Keratinocyte (primary cell): ENCODE measurements at regions not wholly inside any gene's neighbourhood (a gene's known extent, or its start where the extent isn't known, plus 50 kb on each side); places are given as distances from the start of the nearest gene placed in this dataset.

Experiments
- DNase-seq: peaks from one replicate; pipeline ENCODE4 v3.0.0-alpha.2; 2011; ENCODE audit warnings: low read depth, missing footprints, low spot score
- FAIRE-seq: peaks from 2 replicates; lab custom pipeline; 2011; peaks lifted over from hg19 to GRCh38; lab: Jason Lieb, UNC
- H2AFZ ChIP-seq: 2 replicates; pipeline ENCODE4 v1.6.0; 2012; ENCODE audit warnings: low read length, control low read depth, inconsistent platforms; ENCODE audit not compliant: control insufficient read depth
- H3K27ac ChIP-seq: 2 replicates; pipeline ENCODE4 v1.5.1; 2011; ENCODE audit warnings: low read length; ENCODE audit not compliant: control insufficient read depth, insufficient read depth
- H3K27me3 ChIP-seq: 3 replicates; pipeline ENCODE4 v1.6.0; 2011; ENCODE audit warnings: low read length; ENCODE audit not compliant: control insufficient read depth, insufficient read depth; ENCODE audit errors: extremely low read depth
- H3K36me3 ChIP-seq, 2 experiments: 2 replicates in 1 of 2; 3 replicates in 1 of 2; pipeline ENCODE4 v1.5.1; 2011; ENCODE audit warnings: low read length in 2 of 2, mild to moderate bottlenecking in 1 of 2; ENCODE audit not compliant: control insufficient read depth in 2 of 2, insufficient read depth in 2 of 2; ENCODE audit errors: extremely low read depth in 1 of 2
- H3K4me1 ChIP-seq: 3 replicates; pipeline ENCODE4 v1.5.1; 2011; ENCODE audit warnings: low read length; ENCODE audit not compliant: control insufficient read depth, insufficient read depth; ENCODE audit errors: extremely low read depth
- H3K4me2 ChIP-seq: 3 replicates; pipeline ENCODE4 v1.6.0; 2011; ENCODE audit warnings: low read depth, low read length; ENCODE audit not compliant: control insufficient read depth, insufficient read depth; ENCODE audit errors: extremely low read depth
- H3K4me3 ChIP-seq, 3 experiments: fragments of 200-600 bp in 1 of 3; sonication (generic) in 1 of 3; 2 replicates in 2 of 3; 3 replicates in 1 of 3; pipeline ENCODE4 v1.5.1; 2011 to 2016; ENCODE audit warnings: low read length in 3 of 3, mild to moderate bottlenecking in 3 of 3, control low read depth in 2 of 3, inconsistent platforms in 1 of 3, low read depth in 1 of 3, mixed read lengths in 1 of 3, mixed run types in 1 of 3, moderate library complexity in 1 of 3; ENCODE audit not compliant: control insufficient read depth in 2 of 3, insufficient read depth in 2 of 3; ENCODE audit errors: extremely low read depth in 1 of 3
- H3K79me2 ChIP-seq: 2 replicates; pipeline ENCODE4 v1.6.0; 2012; ENCODE audit warnings: low read length; ENCODE audit not compliant: control insufficient read depth, insufficient read depth
- H3K9ac ChIP-seq: 3 replicates; pipeline ENCODE4 v1.6.0; 2011; ENCODE audit warnings: low read length; ENCODE audit not compliant: control insufficient read depth, insufficient read depth; ENCODE audit errors: extremely low read depth
- H3K9me1 ChIP-seq: 3 replicates; pipeline ENCODE4 v1.6.0; 2011; ENCODE audit warnings: low read length; ENCODE audit not compliant: control insufficient read depth, insufficient read depth; ENCODE audit errors: extremely low read depth
- H3K9me3 ChIP-seq: 2 replicates; pipeline ENCODE4 v1.5.1; 2012; ENCODE audit warnings: low read depth, low read length; ENCODE audit not compliant: control insufficient read depth
- H4K20me1 ChIP-seq: 3 replicates; pipeline ENCODE4 v1.6.0; 2011; ENCODE audit warnings: low read length; ENCODE audit not compliant: control insufficient read depth, insufficient read depth; ENCODE audit errors: extremely low read depth
- EZH2 ChIP-seq: IDR thresholded peaks from one replicate; pipeline ENCODE4 v1.6.1; 2012; ENCODE audit warnings: inconsistent platforms, mild to moderate bottlenecking, low read length, moderate library complexity
- dilution Hi-C: fragments of 300-500 bp; cut with MboI; formaldehyde crosslinking; loops from one replicate; pipeline ENCODE4 v1.7.0; 2020; ENCODE audit warnings: low sequenced_read_pairs; ENCODE audit not compliant: extremely low pct_ligation_motif_present
- TF ChIP-seq, protein P1 (sequence below), 3 experiments: IDR thresholded peaks in 1 of 3; conservative IDR thresholded peaks in 1 of 3; optimal IDR thresholded peaks in 1 of 3; 2 replicates in 2 of 3; 3 replicates in 1 of 3; pipeline versions ENCODE3 to v1.5.1; 2011; ENCODE audit warnings: low read length in 3 of 3, mild to moderate bottlenecking in 3 of 3, moderate library complexity in 2 of 3, control low read depth in 1 of 3, inconsistent platforms in 1 of 3; ENCODE audit not compliant: insufficient read depth in 2 of 3; ENCODE audit errors: extremely low read depth in 1 of 3

DNA sequence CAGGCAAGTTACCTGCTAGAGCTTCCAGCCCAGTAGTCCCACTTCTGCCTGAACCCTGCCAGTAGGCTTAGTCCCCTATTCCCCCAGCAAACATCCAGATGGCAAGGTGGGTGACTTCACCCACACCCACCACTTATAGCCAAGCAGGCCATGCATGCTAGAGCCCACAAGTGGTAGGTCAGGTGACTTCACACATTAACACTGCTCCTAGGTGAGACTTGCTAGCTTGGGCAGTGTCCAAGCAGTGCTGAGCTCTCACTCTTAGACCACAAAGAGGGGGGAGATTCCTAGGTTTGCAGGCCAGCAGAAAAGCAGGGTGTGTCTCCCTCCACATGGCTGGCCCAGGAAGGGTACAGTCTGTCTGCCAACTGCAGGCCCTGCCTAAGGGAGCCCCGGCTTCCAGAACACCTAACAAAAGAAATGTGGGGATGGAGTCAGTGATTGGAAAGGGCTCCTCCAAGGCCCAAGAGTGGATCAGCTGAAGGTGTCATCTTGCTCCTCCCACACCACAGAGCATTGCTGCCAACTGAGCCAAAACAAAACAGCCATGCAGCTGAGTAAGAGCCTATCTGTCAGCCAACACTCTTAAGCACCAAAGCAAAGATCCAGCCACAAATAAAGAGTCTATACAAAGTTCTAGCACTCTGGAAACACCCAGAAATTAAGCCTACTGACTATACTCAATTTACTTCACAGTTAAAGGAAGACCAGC lies 158.1 kb upstream of the USP38 start:
- Histone ChIP-seq H2AFZ (no peak overlapping the region), H3K36me3 (no peaks in the 10 kb centered on the region), H3K27ac (no peak overlapping the region), H3K79me2 (no peaks in the 10 kb centered on the region), H3K27me3 (no peaks in the 10 kb centered on the region), H3K9me3 (no peaks in the 10 kb centered on the region), H3K9me1 (no peaks in the 10 kb centered on the region), H3K4me1 (no peaks in the 10 kb centered on the region), H3K4me2 (no peak overlapping the region), H4K20me1 (no peaks in the 10 kb centered on the region), H3K4me3 (no peak overlapping the region), H3K9ac (no peak overlapping the region)
- no peak for TF ChIP-seq EZH2
- TF ChIP-seq, protein P1, sequence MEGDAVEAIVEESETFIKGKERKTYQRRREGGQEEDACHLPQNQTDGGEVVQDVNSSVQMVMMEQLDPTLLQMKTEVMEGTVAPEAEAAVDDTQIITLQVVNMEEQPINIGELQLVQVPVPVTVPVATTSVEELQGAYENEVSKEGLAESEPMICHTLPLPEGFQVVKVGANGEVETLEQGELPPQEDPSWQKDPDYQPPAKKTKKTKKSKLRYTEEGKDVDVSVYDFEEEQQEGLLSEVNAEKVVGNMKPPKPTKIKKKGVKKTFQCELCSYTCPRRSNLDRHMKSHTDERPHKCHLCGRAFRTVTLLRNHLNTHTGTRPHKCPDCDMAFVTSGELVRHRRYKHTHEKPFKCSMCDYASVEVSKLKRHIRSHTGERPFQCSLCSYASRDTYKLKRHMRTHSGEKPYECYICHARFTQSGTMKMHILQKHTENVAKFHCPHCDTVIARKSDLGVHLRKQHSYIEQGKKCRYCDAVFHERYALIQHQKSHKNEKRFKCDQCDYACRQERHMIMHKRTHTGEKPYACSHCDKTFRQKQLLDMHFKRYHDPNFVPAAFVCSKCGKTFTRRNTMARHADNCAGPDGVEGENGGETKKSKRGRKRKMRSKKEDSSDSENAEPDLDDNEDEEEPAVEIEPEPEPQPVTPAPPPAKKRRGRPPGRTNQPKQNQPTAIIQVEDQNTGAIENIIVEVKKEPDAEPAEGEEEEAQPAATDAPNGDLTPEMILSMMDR (optimal IDR thresholded peaks at IDR 0.05 in 1 of 3, IDR thresholded peaks at IDR 0.05 in 1 of 3, conservative IDR thresholded peaks at IDR 0.05 in 1 of 3; ENCODE audit: extremely low read depth in 1 of 3, insufficient read depth in 2 of 3, low read length in 3 of 3) = no peak
- FAIRE-seq (no peak), DNase-seq (no peak)
- dilution Hi-C loops = no loop called here

DNA sequence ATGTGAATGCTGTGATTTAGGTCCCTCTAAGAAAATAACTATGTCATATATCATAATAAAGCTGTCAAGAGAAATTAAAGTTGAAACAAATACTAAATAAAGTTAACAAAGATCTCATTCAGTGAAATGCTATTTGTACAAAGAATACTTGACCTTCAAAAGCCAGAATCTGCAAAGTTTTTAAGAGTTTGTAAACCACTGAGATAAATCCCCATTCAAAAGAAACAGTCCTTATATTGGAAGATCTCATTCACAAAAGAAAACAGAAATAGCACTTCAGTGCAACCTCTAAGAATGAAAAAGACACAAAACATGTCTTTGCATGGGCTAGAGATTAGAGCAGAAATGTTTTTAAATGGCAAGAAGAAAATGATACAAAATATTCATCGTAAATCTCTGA lies 149.1 kb upstream of the USP38 start:
- TF ChIP-seq, protein P1 (optimal IDR thresholded peaks at IDR 0.05 in 1 of 3, IDR thresholded peaks at IDR 0.05 in 1 of 3, conservative IDR thresholded peaks at IDR 0.05 in 1 of 3; ENCODE audit: extremely low read depth in 1 of 3, insufficient read depth in 2 of 3, low read length in 3 of 3) = no peak
- no peak for TF ChIP-seq EZH2
- Histone ChIP-seq H2AFZ (no peak overlapping the region), H3K9ac (no peak overlapping the region), H3K27ac (no peak overlapping the region), H3K9me1 (no peaks in the 10 kb centered on the region), H3K79me2 (no peaks in the 10 kb centered on the region), H3K9me3 (no peaks in the 10 kb centered on the region), H3K4me3 (no peak overlapping the region), H3K4me2 (no peak overlapping the region), H3K4me1 (no peaks in the 10 kb centered on the region), H4K20me1 (no peaks in the 10 kb centered on the region), H3K27me3 (no peaks in the 10 kb centered on the region), H3K36me3 (no peaks in the 10 kb centered on the region)
- dilution Hi-C loops = no loop called here
- DNase-seq (no peak), FAIRE-seq (no peak)
